HEK293 (cell line): ENCODE measurements at regions not wholly inside any gene's neighbourhood (a gene's known extent, or its start where the extent isn't known, plus 50 kb on each side); places are given as distances from the start of the nearest gene placed in this dataset.

Experiments
- CTCF ChIA-PET: fragments of 350-600 bp; formaldehyde crosslinking; extraction: SDS; loops from one replicate; lab custom pipeline; 2021; ENCODE audit warnings: antibody characterized with exemption; lab: Yijun Ruan, JAX
- POLR2A ChIA-PET: fragments of 300-600 bp; formaldehyde crosslinking; extraction: SDS; loops from one replicate; lab custom pipeline; 2020; ENCODE audit warnings: antibody characterized with exemption, inconsistent platforms; lab: Yijun Ruan, JAX
- H3K27ac ChIP-seq: fragments of 200-500 bp; sonication (Bioruptor generic); 2 replicates; pipeline ENCODE4 v1.5.1; 2014; ENCODE audit warnings: low read depth, low read length, control low read depth, inconsistent platforms; ENCODE audit errors: extremely low read depth
- H3K36me3 ChIP-seq, 2 experiments: fragments of 200-500 bp in 1 of 2; sonication (Bioruptor generic) in 1 of 2; 1 replicate in 1 of 2; 2 replicates in 1 of 2; pipeline ENCODE4 v1.5.1; 2014 to 2017; ENCODE audit warnings: inconsistent platforms in 2 of 2, low read length in 2 of 2; ENCODE audit not compliant: control insufficient read depth in 2 of 2, insufficient read depth in 1 of 2
- H3K4me1 ChIP-seq: fragments of 200-500 bp; sonication (Bioruptor generic); 2 replicates; pipeline ENCODE4 v1.5.1; 2014; ENCODE audit warnings: mild to moderate bottlenecking, low read length, inconsistent platforms; ENCODE audit not compliant: control insufficient read depth, insufficient read depth
- H3K4me3 ChIP-seq: 2 replicates; pipeline ENCODE4 v1.5.1; 2011; ENCODE audit warnings: low read depth, mild to moderate bottlenecking, control low read depth, low read length, moderate library complexity
- H3K9me3 ChIP-seq: fragments of 200-500 bp; sonication (Bioruptor generic); 2 replicates; pipeline ENCODE4 v1.5.1; 2014; ENCODE audit warnings: low read depth, low read length, inconsistent platforms; ENCODE audit not compliant: control insufficient read depth, insufficient read depth
- CTCF ChIP-seq: fragments of 450-650 bp; formaldehyde crosslinking; IDR thresholded peaks from 2 replicates; pipeline ENCODE4 v1.5.1; 2016; ENCODE audit warnings: missing biosample characterization, missing genetic modification characterization
- EGR2 ChIP-seq: fragments of 450-650 bp; formaldehyde crosslinking; IDR thresholded peaks from 2 replicates; pipeline ENCODE4 v1.5.1; 2016; ENCODE audit warnings: low read depth, missing biosample characterization, missing genetic modification characterization
- OVOL3 ChIP-seq: fragments of 450-650 bp; formaldehyde crosslinking; IDR thresholded peaks from 2 replicates; pipeline ENCODE4 v1.5.1; 2016; ENCODE audit warnings: missing biosample characterization, missing genetic modification characterization
- TRIM28 ChIP-seq: IDR thresholded peaks from 2 replicates; pipeline ENCODE4 v1.6.1; 2011; ENCODE audit warnings: low read length, control low read depth, borderline replicate concordance
- ZBTB20 ChIP-seq: fragments of 450-650 bp; formaldehyde crosslinking; IDR thresholded peaks from 2 replicates; pipeline ENCODE4 v1.5.1; 2016; ENCODE audit warnings: missing biosample characterization, missing genetic modification characterization
- ZIC2 ChIP-seq: fragments of 450-650 bp; formaldehyde crosslinking; IDR thresholded peaks from 2 replicates; pipeline ENCODE4 v1.5.1; 2016; ENCODE audit warnings: missing biosample characterization, missing genetic modification characterization
- ZNF112 ChIP-seq: fragments of 450-650 bp; formaldehyde crosslinking; IDR thresholded peaks from 2 replicates; pipeline ENCODE4 v1.5.0; 2017; ENCODE audit warnings: missing biosample characterization, missing genetic modification characterization
- ZNF2 ChIP-seq: fragments of 450-650 bp; formaldehyde crosslinking; IDR thresholded peaks from 2 replicates; pipeline ENCODE4 v1.5.1; 2016; ENCODE audit warnings: missing biosample characterization, missing genetic modification characterization
- ZNF223 ChIP-seq: fragments of 450-650 bp; formaldehyde crosslinking; IDR thresholded peaks from 2 replicates; pipeline ENCODE4 v1.5.1; 2016; ENCODE audit warnings: missing biosample characterization, missing genetic modification characterization
- ZNF239 ChIP-seq: fragments of 450-650 bp; formaldehyde crosslinking; IDR thresholded peaks from 2 replicates; pipeline ENCODE4 v1.5.1; 2016; ENCODE audit warnings: missing biosample characterization, missing genetic modification characterization
- ZNF311 ChIP-seq: fragments of 450-650 bp; formaldehyde crosslinking; IDR thresholded peaks from 2 replicates; pipeline ENCODE4 v1.5.1; 2017; ENCODE audit warnings: missing biosample characterization, missing genetic modification characterization, borderline replicate concordance
- ZNF501 ChIP-seq: fragments of 450-650 bp; formaldehyde crosslinking; IDR thresholded peaks from 2 replicates; pipeline ENCODE4 v1.5.1; 2016; ENCODE audit warnings: missing biosample characterization, missing genetic modification characterization
- ZNF513 ChIP-seq: fragments of 450-650 bp; IDR thresholded peaks from 2 replicates; pipeline ENCODE4 v1.5.1; 2018; ENCODE audit warnings: missing biosample characterization, missing genetic modification characterization
- ZNF548 ChIP-seq: fragments of 450-650 bp; formaldehyde crosslinking; IDR thresholded peaks from 2 replicates; pipeline ENCODE4 v1.5.1; 2016; ENCODE audit warnings: missing biosample characterization, missing genetic modification characterization
- ZNF610 ChIP-seq: fragments of 450-650 bp; formaldehyde crosslinking; IDR thresholded peaks from 2 replicates; pipeline ENCODE4 v1.5.1; 2016; ENCODE audit warnings: missing biosample characterization, missing genetic modification characterization, borderline replicate concordance
- ZNF629 ChIP-seq: fragments of 450-650 bp; formaldehyde crosslinking; IDR thresholded peaks from 2 replicates; pipeline ENCODE4 v1.5.1; 2017; ENCODE audit warnings: missing biosample characterization, missing genetic modification characterization
- ZNF654 ChIP-seq: fragments of 450-650 bp; formaldehyde crosslinking; IDR thresholded peaks from 2 replicates; pipeline ENCODE4 v1.5.1; 2016; ENCODE audit warnings: low read depth, missing biosample characterization, missing genetic modification characterization
- ZNF660 ChIP-seq: fragments of 450-650 bp; IDR thresholded peaks from 2 replicates; pipeline ENCODE4 v1.5.1; 2018; ENCODE audit warnings: missing biosample characterization, mild to moderate bottlenecking, missing genetic modification characterization
- ZNF791 ChIP-seq: fragments of 450-650 bp; formaldehyde crosslinking; IDR thresholded peaks from 2 replicates; pipeline ENCODE4 v1.5.1; 2016; ENCODE audit warnings: missing biosample characterization, missing genetic modification characterization
- ZNF792 ChIP-seq: fragments of 450-650 bp; formaldehyde crosslinking; IDR thresholded peaks from 2 replicates; pipeline ENCODE4 v1.5.1; 2016; ENCODE audit warnings: missing biosample characterization, missing genetic modification characterization
- ZSCAN4 ChIP-seq: fragments of 450-650 bp; formaldehyde crosslinking; IDR thresholded peaks from 2 replicates; pipeline ENCODE4 v1.5.1; 2017; ENCODE audit warnings: missing biosample characterization, missing genetic modification characterization
- ZXDB ChIP-seq: fragments of 450-650 bp; formaldehyde crosslinking; IDR thresholded peaks from 2 replicates; pipeline ENCODE4 v1.5.1; 2016; ENCODE audit warnings: missing biosample characterization, missing genetic modification characterization
- TF ChIP-seq, protein P1 (sequence below): fragments of 450-650 bp; formaldehyde crosslinking; IDR thresholded peaks from 2 replicates; pipeline ENCODE4 v1.5.1; 2016; ENCODE audit warnings: missing biosample characterization, missing genetic modification characterization, borderline replicate concordance

GRCh38 chr6:122524056-122524455, 52.4 kb upstream of the SERINC1 start:
- ChIA-PET CTCF (interaction anchor here (0.6 kb wide), 1 partner anchor 39 kb away, joined by 3 read pairs; no protein-coding TSS in a partner anchor), POLR2A (no interaction called here)
- Histone ChIP-seq H3K27ac (no peak overlapping the region), H3K4me1 (no peaks in the 10 kb centered on the region), H3K4me3 (no peak overlapping the region), H3K9me3 (no peaks in the 10 kb centered on the region; the same call in 1 of the 2 replicates), H3K36me3 (no peaks in the 10 kb centered on the region)
- no peak for TF ChIP-seq ZBTB20 (tag by site-specific recombination)
- TF ChIP-seq ZNF610 (tag by site-specific recombination): no peak
- no peak for TF ChIP-seq ZNF311
- TF ChIP-seq ZXDB (tag by site-specific recombination): no peak
- peak; percentile 65; the same call in 1 of the 2 replicates for TF ChIP-seq EGR2 (tag by site-specific recombination)
- TF ChIP-seq ZNF239 (tag by site-specific recombination): no peak
- peak; percentile 90 for TF ChIP-seq ZNF513 (tag by site-specific recombination)
- TF ChIP-seq ZNF223 (tag by site-specific recombination): no peak
- TF ChIP-seq CTCF (tag by site-specific recombination): no peak
- no peak for TF ChIP-seq ZNF791

DNA sequence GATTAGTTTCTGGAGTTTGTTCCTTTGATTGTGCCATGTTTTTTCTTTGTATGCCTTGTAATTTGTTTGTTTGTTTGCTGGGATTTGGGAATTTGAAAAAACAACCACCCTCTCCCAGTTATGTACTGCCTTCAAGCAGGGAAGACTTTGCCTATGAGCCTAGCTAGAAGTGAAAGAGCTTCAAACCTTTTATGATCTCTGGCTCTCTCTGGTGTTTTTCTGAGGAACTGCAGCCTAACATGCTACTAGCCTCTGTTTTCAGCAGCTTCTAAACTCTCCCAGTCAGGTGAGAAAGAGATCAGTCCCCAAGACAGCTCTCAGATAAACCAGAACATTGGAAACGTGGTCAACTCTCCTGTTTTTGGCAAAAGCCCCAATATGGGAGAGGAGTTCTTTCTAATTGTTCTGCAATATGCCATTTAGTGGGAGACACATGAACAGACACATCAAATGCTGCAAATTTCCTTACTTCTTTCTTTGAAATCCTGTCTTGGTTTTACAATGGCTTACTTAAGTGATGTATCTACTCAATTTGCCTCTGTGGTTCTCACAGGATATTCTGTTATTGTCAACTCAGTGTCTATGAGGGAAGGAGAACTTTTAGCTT, 58.9 kb upstream of the SERINC1 start:
- H3K36me3 ChIP-seq: no peaks in the 10 kb centered on the region

More for the DNA sequence above, 58.9 kb upstream of the SERINC1 start:
- ChIA-PET POLR2A (no interaction called here), CTCF (interaction anchor here (0.5 to 8.8 kb wide), 67 partner anchors 8 to 1139 kb away, joined by 3 to 222 read pairs (median 4); partner anchors contain the start of gene PKIB)
- no peaks in the 10 kb centered on the region for H3K4me1 ChIP-seq
- TF ChIP-seq, protein P1, sequence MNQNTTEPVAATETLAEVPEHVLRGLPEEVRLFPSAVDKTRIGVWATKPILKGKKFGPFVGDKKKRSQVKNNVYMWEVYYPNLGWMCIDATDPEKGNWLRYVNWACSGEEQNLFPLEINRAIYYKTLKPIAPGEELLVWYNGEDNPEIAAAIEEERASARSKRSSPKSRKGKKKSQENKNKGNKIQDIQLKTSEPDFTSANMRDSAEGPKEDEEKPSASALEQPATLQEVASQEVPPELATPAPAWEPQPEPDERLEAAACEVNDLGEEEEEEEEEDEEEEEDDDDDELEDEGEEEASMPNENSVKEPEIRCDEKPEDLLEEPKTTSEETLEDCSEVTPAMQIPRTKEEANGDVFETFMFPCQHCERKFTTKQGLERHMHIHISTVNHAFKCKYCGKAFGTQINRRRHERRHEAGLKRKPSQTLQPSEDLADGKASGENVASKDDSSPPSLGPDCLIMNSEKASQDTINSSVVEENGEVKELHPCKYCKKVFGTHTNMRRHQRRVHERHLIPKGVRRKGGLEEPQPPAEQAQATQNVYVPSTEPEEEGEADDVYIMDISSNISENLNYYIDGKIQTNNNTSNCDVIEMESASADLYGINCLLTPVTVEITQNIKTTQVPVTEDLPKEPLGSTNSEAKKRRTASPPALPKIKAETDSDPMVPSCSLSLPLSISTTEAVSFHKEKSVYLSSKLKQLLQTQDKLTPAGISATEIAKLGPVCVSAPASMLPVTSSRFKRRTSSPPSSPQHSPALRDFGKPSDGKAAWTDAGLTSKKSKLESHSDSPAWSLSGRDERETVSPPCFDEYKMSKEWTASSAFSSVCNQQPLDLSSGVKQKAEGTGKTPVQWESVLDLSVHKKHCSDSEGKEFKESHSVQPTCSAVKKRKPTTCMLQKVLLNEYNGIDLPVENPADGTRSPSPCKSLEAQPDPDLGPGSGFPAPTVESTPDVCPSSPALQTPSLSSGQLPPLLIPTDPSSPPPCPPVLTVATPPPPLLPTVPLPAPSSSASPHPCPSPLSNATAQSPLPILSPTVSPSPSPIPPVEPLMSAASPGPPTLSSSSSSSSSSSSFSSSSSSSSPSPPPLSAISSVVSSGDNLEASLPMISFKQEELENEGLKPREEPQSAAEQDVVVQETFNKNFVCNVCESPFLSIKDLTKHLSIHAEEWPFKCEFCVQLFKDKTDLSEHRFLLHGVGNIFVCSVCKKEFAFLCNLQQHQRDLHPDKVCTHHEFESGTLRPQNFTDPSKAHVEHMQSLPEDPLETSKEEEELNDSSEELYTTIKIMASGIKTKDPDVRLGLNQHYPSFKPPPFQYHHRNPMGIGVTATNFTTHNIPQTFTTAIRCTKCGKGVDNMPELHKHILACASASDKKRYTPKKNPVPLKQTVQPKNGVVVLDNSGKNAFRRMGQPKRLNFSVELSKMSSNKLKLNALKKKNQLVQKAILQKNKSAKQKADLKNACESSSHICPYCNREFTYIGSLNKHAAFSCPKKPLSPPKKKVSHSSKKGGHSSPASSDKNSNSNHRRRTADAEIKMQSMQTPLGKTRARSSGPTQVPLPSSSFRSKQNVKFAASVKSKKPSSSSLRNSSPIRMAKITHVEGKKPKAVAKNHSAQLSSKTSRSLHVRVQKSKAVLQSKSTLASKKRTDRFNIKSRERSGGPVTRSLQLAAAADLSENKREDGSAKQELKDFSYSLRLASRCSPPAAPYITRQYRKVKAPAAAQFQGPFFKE (tag by site-specific recombination): no peak
- TF ChIP-seq ZNF654 (tag by site-specific recombination) (peak; percentile 84), ZNF2 (peak; percentile 52), ZNF112 (tag by site-specific recombination) (no peak), ZSCAN4 (tag by site-specific recombination) (no peak), ZNF660 (peak; percentile 36; the same call in 1 of the 2 replicates), TRIM28 (no peak), ZIC2 (tag by site-specific recombination) (no peak), ZNF548 (no peak), ZNF792 (no peak), ZNF501 (tag by site-specific recombination) (no peak), CTCF (tag by site-specific recombination) (peak; percentile 35; the same call in 1 of the 2 replicates), OVOL3 (tag by site-specific recombination) (no peak), ZNF629 (tag by site-specific recombination) (no peak)
- no peak overlapping the region for H3K4me3 ChIP-seq
- H3K9me3 ChIP-seq: no peaks in the 10 kb centered on the region; the same call in 1 of the 2 replicates
- no peak overlapping the region for H3K27ac ChIP-seq
